A549 (cell line): ENCODE measurements at regions not wholly inside any gene's neighbourhood (a gene's known extent, or its start where the extent isn't known, plus 50 kb on each side); places are given as distances from the start of the nearest gene placed in this dataset.

Experiments
- EP300 ChIP-seq, 2 experiments: fragments of >200 bp; sonication (Bioruptor Twin); formaldehyde crosslinking; IDR thresholded peaks; 2 replicates in 1 of 2; 3 replicates in 1 of 2; pipeline ENCODE4 v1.6.1; 2016 to 2017
- FOSL2 ChIP-seq, 2 experiments: fragments of 450-650 bp in 1 of 2; fragments of >200 bp in 1 of 2; sonication (Bioruptor Twin) in 1 of 2; formaldehyde crosslinking; IDR thresholded peaks; 2 replicates each; pipeline versions ENCODE4 v1.5.0 to v1.6.1; 2016 to 2020; ENCODE audit warnings: mild to moderate bottlenecking in 1 of 2, moderate library complexity in 1 of 2
- KDM1A ChIP-seq: fragments of 200-600 bp; sonication (generic); IDR thresholded peaks from 2 replicates; pipeline ENCODE4 v1.6.1; 2016; ENCODE audit warnings: low read depth, mild to moderate bottlenecking
- NFE2L2 ChIP-seq: fragments of 150-350 bp; conservative IDR thresholded peaks from 2 replicates; pipeline ENCODE4 v1.6.1; 2014; ENCODE audit warnings: low read length
- PHF8 ChIP-seq: fragments of 200-600 bp; sonication (generic); IDR thresholded peaks from 2 replicates; pipeline ENCODE4 v1.6.1; 2016; ENCODE audit warnings: low read depth, mild to moderate bottlenecking, antibody characterized with exemption, moderate library complexity, borderline replicate concordance
- POLR2A ChIP-seq: IDR thresholded peaks from 2 replicates; pipeline ENCODE4 v1.6.1; 2012; ENCODE audit warnings: mild to moderate bottlenecking, low read length
- POLR2AphosphoS2 ChIP-seq: conservative IDR thresholded peaks from 2 replicates; pipeline ENCODE4 v1.6.1; 2012; ENCODE audit warnings: low read length, improper control_type of control experiment, inconsistent platforms
- RFX5 ChIP-seq: fragments of 450-650 bp; IDR thresholded peaks from 2 replicates; pipeline ENCODE4 v1.7.1; 2014; ENCODE audit warnings: antibody characterized with exemption, mild to moderate bottlenecking, moderate library complexity
- SMC3 ChIP-seq: fragments of >200 bp; sonication (Bioruptor Twin); formaldehyde crosslinking; IDR thresholded peaks from 3 replicates; pipeline ENCODE4 v1.6.1; 2018; ENCODE audit warnings: inconsistent platforms
- SREBF2 ChIP-seq: fragments of 450-650 bp; IDR thresholded peaks from 2 replicates; pipeline ENCODE4 v1.6.1; 2014; ENCODE audit warnings: mild to moderate bottlenecking, moderate library complexity
- TF ChIP-seq, protein P1 (sequence below): fragments of >200 bp; sonication (Bioruptor Twin); formaldehyde crosslinking; IDR thresholded peaks from 3 replicates; pipeline ENCODE4 v1.5.1; 2016
- TF ChIP-seq, protein P2 (sequence below): fragments of 200-600 bp; sonication (generic); IDR thresholded peaks from 2 replicates; pipeline ENCODE4 v1.6.1; 2016; ENCODE audit warnings: antibody characterized with exemption, mild to moderate bottlenecking, moderate library complexity

DNA sequence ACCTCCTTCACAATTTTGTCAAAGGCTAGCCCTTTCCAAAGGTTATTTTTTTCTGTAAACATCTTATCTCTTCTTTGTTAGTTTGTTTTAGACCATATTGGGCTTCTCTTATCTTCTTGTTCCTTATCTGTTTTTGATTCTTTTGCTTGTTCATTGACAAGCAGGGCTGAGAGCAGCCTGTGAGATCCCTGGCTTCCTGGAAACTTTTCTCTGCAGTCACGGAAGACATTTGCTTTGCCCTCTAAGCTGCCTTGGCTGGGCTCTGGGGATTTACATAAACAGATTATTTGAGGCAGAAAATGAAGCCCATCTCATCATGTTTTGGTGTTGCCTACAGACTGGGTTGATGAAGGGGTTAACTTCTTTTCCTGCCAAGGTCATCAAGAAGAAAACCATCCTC, 157.4 kb upstream of the AMOT start:
- TF ChIP-seq, protein P1, sequence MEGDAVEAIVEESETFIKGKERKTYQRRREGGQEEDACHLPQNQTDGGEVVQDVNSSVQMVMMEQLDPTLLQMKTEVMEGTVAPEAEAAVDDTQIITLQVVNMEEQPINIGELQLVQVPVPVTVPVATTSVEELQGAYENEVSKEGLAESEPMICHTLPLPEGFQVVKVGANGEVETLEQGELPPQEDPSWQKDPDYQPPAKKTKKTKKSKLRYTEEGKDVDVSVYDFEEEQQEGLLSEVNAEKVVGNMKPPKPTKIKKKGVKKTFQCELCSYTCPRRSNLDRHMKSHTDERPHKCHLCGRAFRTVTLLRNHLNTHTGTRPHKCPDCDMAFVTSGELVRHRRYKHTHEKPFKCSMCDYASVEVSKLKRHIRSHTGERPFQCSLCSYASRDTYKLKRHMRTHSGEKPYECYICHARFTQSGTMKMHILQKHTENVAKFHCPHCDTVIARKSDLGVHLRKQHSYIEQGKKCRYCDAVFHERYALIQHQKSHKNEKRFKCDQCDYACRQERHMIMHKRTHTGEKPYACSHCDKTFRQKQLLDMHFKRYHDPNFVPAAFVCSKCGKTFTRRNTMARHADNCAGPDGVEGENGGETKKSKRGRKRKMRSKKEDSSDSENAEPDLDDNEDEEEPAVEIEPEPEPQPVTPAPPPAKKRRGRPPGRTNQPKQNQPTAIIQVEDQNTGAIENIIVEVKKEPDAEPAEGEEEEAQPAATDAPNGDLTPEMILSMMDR = no peak
- TF ChIP-seq PHF8 = no peak
- no peak for TF ChIP-seq FOSL2 (IDR thresholded peaks at IDR 0.05)
- no peak for TF ChIP-seq FOSL2 (CRISPR knock-in tag; IDR thresholded peaks at IDR 0.05)
- TF ChIP-seq NFE2L2 = no peak
- TF ChIP-seq POLR2A = no peak
- TF ChIP-seq EP300 (IDR thresholded peaks at IDR 0.05) = no peak
- TF ChIP-seq RFX5 = no peak
- TF ChIP-seq POLR2AphosphoS2 = no peak
- TF ChIP-seq, protein P2, sequence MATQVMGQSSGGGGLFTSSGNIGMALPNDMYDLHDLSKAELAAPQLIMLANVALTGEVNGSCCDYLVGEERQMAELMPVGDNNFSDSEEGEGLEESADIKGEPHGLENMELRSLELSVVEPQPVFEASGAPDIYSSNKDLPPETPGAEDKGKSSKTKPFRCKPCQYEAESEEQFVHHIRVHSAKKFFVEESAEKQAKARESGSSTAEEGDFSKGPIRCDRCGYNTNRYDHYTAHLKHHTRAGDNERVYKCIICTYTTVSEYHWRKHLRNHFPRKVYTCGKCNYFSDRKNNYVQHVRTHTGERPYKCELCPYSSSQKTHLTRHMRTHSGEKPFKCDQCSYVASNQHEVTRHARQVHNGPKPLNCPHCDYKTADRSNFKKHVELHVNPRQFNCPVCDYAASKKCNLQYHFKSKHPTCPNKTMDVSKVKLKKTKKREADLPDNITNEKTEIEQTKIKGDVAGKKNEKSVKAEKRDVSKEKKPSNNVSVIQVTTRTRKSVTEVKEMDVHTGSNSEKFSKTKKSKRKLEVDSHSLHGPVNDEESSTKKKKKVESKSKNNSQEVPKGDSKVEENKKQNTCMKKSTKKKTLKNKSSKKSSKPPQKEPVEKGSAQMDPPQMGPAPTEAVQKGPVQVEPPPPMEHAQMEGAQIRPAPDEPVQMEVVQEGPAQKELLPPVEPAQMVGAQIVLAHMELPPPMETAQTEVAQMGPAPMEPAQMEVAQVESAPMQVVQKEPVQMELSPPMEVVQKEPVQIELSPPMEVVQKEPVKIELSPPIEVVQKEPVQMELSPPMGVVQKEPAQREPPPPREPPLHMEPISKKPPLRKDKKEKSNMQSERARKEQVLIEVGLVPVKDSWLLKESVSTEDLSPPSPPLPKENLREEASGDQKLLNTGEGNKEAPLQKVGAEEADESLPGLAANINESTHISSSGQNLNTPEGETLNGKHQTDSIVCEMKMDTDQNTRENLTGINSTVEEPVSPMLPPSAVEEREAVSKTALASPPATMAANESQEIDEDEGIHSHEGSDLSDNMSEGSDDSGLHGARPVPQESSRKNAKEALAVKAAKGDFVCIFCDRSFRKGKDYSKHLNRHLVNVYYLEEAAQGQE = no peak
- TF ChIP-seq SREBF2 = no peak
- TF ChIP-seq SMC3 = no peak
- no peak for TF ChIP-seq KDM1A
